Iris pigment epithelial cell (primary cell): ENCODE measurements at regions not wholly inside any gene's neighbourhood (a gene's known extent, or its start where the extent isn't known, plus 50 kb on each side); places are given as distances from the start of the nearest gene placed in this dataset.
"Not testable (repeated sequence)": the region's sequence is repeated elsewhere in the genome, so short reads cannot be mapped to it uniquely, and the experiment has no call there.

Source experiments
- DNase-seq: peaks from one replicate; pipeline ENCODE4 v3.0.0-alpha.2; 2011; ENCODE audit warnings: low read depth

- DNase-seq: no peak
Measured at GRCh38 chr2:83874712-83875430, 584.2 kb downstream of the SUCLG1 start.

- no peak for DNase-seq
Measured at GRCh38 chr2:83874066-83874465, 585.0 kb downstream of the SUCLG1 start.

DNA sequence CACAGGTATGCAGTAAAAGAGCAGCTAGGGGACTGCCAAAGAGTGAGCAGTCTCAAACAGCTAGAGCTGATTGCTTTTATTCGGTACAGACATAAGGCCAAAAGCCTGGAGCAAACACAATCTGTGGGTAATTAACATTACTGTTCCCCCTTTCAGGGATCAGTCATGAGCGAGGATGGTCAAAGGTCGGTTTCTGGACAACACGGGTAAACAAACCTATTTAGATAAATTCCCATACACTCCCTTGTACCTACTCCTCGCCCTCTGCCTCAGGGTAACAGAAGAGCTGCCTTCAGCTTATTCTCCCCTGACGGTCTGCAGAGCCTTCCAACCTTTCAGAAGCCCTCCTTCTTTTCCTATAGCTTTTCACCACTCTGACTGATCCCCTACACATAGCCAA is 586.0 kb downstream of the SUCLG1 start:
- no peak for DNase-seq

GRCh38 chr2:83866211-83866610 is 592.9 kb downstream of the SUCLG1 start:
- DNase-seq: no peak

GRCh38 chr2:83862600-83862999 is 596.5 kb downstream of the SUCLG1 start:
- DNase-seq: no peak

DNA sequence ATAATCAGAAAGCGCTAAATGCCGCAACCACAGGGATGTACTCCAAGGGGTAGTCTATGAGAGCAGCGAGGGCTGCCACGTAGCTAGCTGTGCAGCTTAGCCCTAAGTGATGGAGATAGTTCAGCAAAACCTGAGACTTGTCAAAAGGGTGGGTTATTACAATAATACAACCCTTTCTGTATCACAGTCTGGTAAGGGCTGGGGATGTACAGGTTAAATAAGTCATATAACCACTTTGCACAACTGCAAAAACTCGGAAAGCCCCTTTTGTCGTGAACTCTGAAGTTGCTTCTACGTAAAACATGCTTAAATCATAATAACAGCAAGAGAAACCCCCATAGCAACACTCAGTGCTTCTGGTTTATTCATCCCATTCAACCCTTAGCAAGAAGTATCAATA is 598.8 kb downstream of the SUCLG1 start:
- DNase-seq: no peak

GRCh38 chr2:83859553-83859952 is 599.5 kb downstream of the SUCLG1 start:
- no peak for DNase-seq

GRCh38 chr2:83851066-83851465 is 608.0 kb downstream of the SUCLG1 start:
- DNase-seq: no peak

GRCh38 chr2:83850071-83850725 is 608.9 kb downstream of the SUCLG1 start:
- peak; percentile 0 for DNase-seq

DNA sequence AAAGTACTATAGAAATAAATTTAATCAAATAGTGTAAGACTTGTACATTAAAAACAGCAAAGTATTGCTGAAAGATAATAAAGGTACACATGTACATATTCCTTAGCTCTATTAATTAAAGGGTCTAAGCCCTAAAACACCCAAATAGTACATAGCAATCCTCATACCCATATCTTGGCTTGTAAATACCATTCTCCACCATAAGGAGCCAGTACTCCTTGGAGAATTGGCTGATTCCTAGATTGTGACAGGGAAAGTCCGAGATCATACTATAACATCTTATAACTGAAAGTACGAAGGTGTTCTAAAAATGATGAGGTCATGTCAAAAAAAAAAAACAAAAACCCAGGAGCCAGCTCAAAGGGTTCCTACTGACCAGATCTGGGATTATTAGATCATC is 614.6 kb downstream of the SUCLG1 start:
- DNase-seq: no peak

DNA sequence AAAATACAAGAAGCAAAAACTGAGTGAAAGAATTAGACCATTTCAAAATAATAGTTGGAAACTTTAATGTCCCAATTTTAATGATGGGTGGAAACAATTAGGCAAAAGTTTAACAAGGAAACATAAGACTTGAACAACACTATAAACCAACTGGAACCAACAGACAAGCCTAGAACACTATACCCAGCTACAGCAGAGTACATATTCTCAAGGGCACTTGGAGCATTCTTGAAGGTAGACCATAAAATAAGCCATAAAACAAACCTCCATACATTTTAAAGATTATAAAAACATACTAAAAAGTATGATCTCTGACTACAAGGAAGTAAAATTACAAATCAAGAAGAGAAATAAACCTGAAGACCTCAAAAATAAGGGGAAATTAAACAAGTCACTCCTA is 616.7 kb downstream of the SUCLG1 start:
- no peak for DNase-seq

GRCh38 chr2:83837823-83838222 is 621.3 kb downstream of the SUCLG1 start:
- DNase-seq: no peak

DNA sequence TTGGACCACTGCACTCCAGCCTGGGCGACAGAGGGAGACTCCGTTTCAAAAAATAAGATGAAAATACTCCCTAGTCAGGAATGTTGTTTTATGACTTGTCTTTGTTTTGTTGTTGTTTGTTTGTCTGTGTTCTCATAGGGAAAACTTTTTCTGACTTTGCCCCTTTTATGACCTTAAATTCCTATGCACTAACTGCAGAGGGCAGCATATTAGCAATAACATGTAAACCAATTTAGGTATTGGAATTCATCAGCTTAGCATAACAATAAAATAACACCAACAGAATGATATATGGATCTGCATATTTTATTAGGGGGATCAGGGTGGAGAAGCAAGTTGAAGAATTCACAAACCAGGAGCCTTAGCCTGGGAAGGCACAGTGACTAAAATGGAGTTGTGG is 631.5 kb downstream of the SUCLG1 start:
- no peak for DNase-seq

DNA sequence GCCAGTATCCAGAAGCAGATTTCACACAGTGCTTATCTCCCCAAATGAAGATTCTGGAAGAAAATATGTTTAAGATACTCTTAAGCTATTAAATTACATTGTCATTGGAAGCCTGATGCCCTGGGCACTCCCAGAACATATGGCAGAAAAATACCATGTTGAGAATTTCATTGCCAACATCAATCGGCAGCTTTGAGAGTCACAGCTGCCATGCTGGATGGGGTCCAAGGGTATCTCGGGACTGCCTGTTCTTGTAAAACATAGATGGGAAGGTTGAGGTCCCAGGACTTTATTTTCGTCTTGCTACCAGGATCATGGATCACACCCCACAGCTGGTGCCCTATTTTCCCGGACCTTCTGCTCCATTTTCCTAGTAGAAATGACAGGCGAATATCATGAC is 632.5 kb downstream of the SUCLG1 start:
- no peak for DNase-seq

GRCh38 chr2:83823229-83823628 is 635.9 kb downstream of the SUCLG1 start:
- DNase-seq: no peak

- DNase-seq: no peak
Measured at GRCh38 chr2:83817511-83817910, 641.6 kb downstream of the SUCLG1 start.

- no peak for DNase-seq
Measured at GRCh38 chr2:83808878-83809277, 650.2 kb downstream of the SUCLG1 start.

DNA sequence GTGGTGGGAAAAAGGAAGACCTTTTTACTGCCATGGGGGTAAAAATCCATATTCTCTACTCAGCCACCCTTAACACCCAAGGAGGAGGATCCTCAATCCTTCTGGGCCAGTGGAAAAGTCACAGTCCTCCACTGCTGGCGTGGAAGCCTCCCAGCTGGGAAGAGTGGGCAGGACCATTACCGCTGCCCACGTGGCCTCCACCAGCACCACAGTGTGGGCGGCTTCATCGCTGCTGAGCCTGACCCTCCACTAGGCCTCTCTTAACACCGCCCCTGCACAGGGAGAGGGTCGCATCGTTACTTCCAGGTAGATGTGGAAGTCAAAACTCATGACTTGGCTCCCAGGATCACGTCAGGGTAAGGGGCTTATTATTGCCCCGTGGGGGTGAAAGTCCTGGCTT is 656.5 kb downstream of the SUCLG1 start:
- DNase-seq: no peak

GRCh38 chr2:83795777-83796176 is 663.3 kb downstream of the SUCLG1 start:
- no peak for DNase-seq

DNA sequence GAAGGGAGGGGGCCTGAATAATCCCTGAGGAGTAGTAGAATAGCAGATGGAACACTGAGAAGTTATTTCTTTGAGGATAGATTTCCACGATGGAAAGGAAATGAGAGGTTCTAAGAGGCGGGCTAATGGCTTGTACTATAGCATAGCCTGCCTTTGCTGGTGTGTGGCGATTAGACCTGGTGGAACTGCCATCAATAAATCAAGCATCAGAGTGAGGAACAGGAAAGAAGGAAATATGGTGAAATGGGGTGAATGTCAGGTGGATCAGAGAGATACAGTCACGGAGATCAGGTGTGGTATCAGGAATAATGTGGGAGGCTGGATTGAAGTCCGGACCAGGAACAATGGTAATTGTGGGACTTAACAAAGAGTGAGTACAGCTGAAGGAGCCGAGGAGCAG is 668.6 kb downstream of the SUCLG1 start:
- not testable (repeated sequence) for DNase-seq

GRCh38 chr2:83789674-83790073 is 669.4 kb downstream of the SUCLG1 start:
- DNase-seq: not testable (repeated sequence)

GRCh38 chr2:83788938-83789566 is 670.0 kb downstream of the SUCLG1 start:
- DNase-seq: not testable (repeated sequence)

DNA sequence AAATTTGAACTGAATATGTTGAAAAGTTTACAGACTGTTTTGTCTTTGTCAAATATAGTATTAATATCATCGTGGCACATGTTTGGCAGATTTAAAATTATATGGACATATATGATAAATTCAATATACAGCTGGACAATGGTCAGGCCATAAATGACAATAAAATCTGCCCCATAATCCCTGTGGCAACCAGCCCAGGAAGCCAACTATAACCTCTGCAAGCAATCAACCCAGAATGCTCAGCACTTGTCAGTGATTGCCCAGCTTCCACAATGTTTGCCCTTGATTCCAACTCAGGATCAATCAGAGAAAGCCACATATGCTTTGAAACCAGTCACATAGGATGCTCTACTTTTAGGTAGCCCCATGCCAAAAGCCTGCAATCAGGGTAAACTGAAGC is 671.9 kb downstream of the SUCLG1 start:
- no peak for DNase-seq
